GM12878 (cell line): ENCODE measurements at regions not wholly inside any gene's neighbourhood (a gene's known extent, or its start where the extent isn't known, plus 50 kb on each side); places are given as distances from the start of the nearest gene placed in this dataset.

ENCODE experiments used
- ASH2L ChIP-seq: fragments of 300-600, 200-600 bp; sonication (generic); IDR thresholded peaks from 2 replicates; pipeline ENCODE4 v1.6.1; 2017; ENCODE audit warnings: low read depth, mild to moderate bottlenecking, borderline replicate concordance
- ATF7 ChIP-seq: fragments of 450-650 bp; IDR thresholded peaks from 2 replicates; pipeline ENCODE4 v1.6.1; 2016; ENCODE audit warnings: low read depth, mild to moderate bottlenecking
- BRCA1 ChIP-seq: IDR thresholded peaks from 2 replicates; pipeline ENCODE4 v1.6.1; 2011; ENCODE audit warnings: low read depth, low read length, improper control_type of control experiment
- ETV6 ChIP-seq, 2 experiments: fragments of 450-650 bp in 1 of 2; IDR thresholded peaks in 1 of 2; conservative IDR thresholded peaks in 1 of 2; 2 replicates each; pipeline ENCODE4 v1.6.1; 2014; ENCODE audit warnings: antibody characterized with exemption in 1 of 2, borderline replicate concordance in 1 of 2, low read depth in 1 of 2, mild to moderate bottlenecking in 1 of 2, moderate library complexity in 1 of 2
- POLR2A ChIP-seq: IDR thresholded peaks from 2 replicates; pipeline ENCODE4 v1.6.1; 2011; ENCODE audit warnings: low read depth, mild to moderate bottlenecking, low read length
- TF ChIP-seq, protein P1 (sequence below): fragments of 450-650 bp; IDR thresholded peaks from 2 replicates; pipeline ENCODE4 v1.6.1; 2017; ENCODE audit warnings: mild to moderate bottlenecking, low read depth, inconsistent platforms; ENCODE audit not compliant: poor library complexity, severe bottlenecking
- TF ChIP-seq, protein P2 (sequence below): fragments of 450-650 bp; IDR thresholded peaks from 2 replicates; pipeline ENCODE4 v1.6.1; 2017; ENCODE audit warnings: mild to moderate bottlenecking
- TF ChIP-seq, protein P3 (sequence below): IDR thresholded peaks from 2 replicates; pipeline ENCODE4 v1.6.1; 2011; ENCODE audit warnings: borderline replicate concordance, low read depth, mild to moderate bottlenecking, moderate library complexity, mixed read lengths, low read length; ENCODE audit not compliant: insufficient read depth; ENCODE audit errors: extremely low read length
- TF ChIP-seq, protein P4 (sequence below), 3 experiments: IDR thresholded peaks in 2 of 3; conservative IDR thresholded peaks in 1 of 3; 2 replicates each; pipeline ENCODE4 v1.5.1; 2011; ENCODE audit warnings: low read depth in 3 of 3, low read length in 3 of 3, mild to moderate bottlenecking in 3 of 3, control low read depth in 2 of 3, moderate library complexity in 2 of 3, inconsistent platforms in 1 of 3, mixed read lengths in 1 of 3; ENCODE audit not compliant: control insufficient read depth in 2 of 3, insufficient read depth in 1 of 3; ENCODE audit errors: extremely low read depth in 1 of 3

DNA sequence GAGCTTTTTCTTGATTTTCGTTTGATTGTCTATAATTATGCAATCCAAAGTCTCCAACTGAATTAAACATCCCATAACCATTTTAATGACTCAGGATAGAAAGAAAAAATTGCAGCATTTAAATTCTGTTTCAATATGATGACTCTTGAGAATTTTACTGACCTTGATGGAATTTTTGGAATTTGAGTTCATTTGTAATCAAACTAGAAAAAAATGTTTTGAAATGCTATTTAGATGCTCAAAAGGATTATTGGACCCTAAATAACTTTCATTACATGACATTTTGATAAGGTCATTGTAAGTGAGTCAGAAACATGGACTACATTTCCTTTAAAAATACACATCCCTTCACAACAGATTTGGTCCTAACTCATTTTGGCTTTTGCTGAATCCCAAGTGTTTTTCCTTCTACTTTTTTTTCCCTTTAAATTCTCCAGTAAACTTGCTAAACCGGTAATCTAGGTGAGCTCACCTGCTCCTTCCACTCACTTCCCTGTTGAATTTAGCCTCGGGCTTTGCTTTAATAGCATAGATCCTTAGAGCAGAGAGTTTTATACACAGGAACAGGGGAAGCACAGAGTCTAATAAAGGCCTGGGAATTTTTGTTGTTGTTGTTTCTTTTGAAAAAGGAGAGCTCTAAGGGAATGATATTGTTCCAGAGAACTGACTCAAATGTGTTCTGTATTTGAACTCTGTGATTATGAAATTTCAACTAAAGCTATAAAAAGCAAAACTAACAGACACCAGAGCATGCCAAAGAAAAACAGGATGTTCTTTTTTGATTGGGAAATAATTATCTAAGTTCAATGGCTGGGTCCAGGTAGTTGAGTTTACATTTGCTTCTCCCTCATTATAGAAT lies 1088.2 kb upstream of the CITED2 start:
- no peak for TF ChIP-seq POLR2A
- no peak for TF ChIP-seq BRCA1
- TF ChIP-seq, protein P1, sequence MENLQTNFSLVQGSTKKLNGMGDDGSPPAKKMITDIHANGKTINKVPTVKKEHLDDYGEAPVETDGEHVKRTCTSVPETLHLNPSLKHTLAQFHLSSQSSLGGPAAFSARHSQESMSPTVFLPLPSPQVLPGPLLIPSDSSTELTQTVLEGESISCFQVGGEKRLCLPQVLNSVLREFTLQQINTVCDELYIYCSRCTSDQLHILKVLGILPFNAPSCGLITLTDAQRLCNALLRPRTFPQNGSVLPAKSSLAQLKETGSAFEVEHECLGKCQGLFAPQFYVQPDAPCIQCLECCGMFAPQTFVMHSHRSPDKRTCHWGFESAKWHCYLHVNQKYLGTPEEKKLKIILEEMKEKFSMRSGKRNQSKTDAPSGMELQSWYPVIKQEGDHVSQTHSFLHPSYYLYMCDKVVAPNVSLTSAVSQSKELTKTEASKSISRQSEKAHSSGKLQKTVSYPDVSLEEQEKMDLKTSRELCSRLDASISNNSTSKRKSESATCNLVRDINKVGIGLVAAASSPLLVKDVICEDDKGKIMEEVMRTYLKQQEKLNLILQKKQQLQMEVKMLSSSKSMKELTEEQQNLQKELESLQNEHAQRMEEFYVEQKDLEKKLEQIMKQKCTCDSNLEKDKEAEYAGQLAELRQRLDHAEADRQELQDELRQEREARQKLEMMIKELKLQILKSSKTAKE, result no peak
- TF ChIP-seq, protein P2, sequence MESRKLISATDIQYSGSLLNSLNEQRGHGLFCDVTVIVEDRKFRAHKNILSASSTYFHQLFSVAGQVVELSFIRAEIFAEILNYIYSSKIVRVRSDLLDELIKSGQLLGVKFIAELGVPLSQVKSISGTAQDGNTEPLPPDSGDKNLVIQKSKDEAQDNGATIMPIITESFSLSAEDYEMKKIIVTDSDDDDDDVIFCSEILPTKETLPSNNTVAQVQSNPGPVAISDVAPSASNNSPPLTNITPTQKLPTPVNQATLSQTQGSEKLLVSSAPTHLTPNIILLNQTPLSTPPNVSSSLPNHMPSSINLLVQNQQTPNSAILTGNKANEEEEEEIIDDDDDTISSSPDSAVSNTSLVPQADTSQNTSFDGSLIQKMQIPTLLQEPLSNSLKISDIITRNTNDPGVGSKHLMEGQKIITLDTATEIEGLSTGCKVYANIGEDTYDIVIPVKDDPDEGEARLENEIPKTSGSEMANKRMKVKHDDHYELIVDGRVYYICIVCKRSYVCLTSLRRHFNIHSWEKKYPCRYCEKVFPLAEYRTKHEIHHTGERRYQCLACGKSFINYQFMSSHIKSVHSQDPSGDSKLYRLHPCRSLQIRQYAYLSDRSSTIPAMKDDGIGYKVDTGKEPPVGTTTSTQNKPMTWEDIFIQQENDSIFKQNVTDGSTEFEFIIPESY, result no peak
- no peak for TF ChIP-seq ASH2L
- TF ChIP-seq, protein P3, sequence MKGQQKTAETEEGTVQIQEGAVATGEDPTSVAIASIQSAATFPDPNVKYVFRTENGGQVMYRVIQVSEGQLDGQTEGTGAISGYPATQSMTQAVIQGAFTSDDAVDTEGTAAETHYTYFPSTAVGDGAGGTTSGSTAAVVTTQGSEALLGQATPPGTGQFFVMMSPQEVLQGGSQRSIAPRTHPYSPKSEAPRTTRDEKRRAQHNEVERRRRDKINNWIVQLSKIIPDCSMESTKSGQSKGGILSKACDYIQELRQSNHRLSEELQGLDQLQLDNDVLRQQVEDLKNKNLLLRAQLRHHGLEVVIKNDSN, result no peak
- TF ChIP-seq ATF7, result no peak
- TF ChIP-seq ETV6 (conservative IDR thresholded peaks at IDR 0.05 in 1 of 2, IDR thresholded peaks at IDR 0.05 in 1 of 2; ENCODE audit: borderline replicate concordance in 1 of 2, low read depth in 1 of 2), result no peak
- TF ChIP-seq, protein P4, sequence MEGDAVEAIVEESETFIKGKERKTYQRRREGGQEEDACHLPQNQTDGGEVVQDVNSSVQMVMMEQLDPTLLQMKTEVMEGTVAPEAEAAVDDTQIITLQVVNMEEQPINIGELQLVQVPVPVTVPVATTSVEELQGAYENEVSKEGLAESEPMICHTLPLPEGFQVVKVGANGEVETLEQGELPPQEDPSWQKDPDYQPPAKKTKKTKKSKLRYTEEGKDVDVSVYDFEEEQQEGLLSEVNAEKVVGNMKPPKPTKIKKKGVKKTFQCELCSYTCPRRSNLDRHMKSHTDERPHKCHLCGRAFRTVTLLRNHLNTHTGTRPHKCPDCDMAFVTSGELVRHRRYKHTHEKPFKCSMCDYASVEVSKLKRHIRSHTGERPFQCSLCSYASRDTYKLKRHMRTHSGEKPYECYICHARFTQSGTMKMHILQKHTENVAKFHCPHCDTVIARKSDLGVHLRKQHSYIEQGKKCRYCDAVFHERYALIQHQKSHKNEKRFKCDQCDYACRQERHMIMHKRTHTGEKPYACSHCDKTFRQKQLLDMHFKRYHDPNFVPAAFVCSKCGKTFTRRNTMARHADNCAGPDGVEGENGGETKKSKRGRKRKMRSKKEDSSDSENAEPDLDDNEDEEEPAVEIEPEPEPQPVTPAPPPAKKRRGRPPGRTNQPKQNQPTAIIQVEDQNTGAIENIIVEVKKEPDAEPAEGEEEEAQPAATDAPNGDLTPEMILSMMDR (IDR thresholded peaks at IDR 0.05 in 2 of 3, conservative IDR thresholded peaks at IDR 0.05 in 1 of 3; ENCODE audit: control insufficient read depth in 2 of 3, extremely low read depth in 1 of 3, insufficient read depth in 1 of 3, low read depth in 3 of 3, low read length in 3 of 3), result no peak
